ENCODE measurements at regions not wholly inside any gene's neighbourhood (a gene's known extent, or its start where the extent isn't known, plus 50 kb on each side); places are given as distances from the start of the nearest gene placed in this dataset.

GRCh38 chr14:71698673-71699072 is 233.6 kb upstream of the RGS6 start:
- no peak for TF ChIP-seq CTCF (IDR thresholded peaks at IDR 0.05; ENCODE audit: unreplicated experiment)
- H3K9me3 Mint-ChIP-seq (ENCODE audit: unreplicated experiment), result no peaks in the 10 kb centered on the region
- BruUV-seq (replicated peaks), result no TSS peak
- ChIA-PET CTCF (no interaction called here), POLR2A (no interaction called here)
- H3K27ac Mint-ChIP-seq (ENCODE audit: low read depth, unreplicated experiment), result no peak overlapping the region
- intact Hi-C loops (cut with micrococcal nuclease), result no loop called here
- no peak for DNase-seq (ENCODE audit: unreplicated experiment)
- no peaks in the 10 kb centered on the region for H3K27me3 Mint-ChIP-seq (ENCODE audit: insufficient read depth, unreplicated experiment)
- H3K4me1 Mint-ChIP-seq (ENCODE audit: insufficient read depth, unreplicated experiment), result peaks cover 6% of the 10 kb centered on the region
- H3K36me3 Mint-ChIP-seq (ENCODE audit: insufficient read depth, unreplicated experiment), result peaks cover 32% of the 10 kb centered on the region
- H3K4me3 Mint-ChIP-seq (ENCODE audit: unreplicated experiment), result no peak overlapping the region

GRCh38 chr14:71701990-71702389 is 230.2 kb upstream of the RGS6 start:
- ChIA-PET POLR2A (no interaction called here), CTCF (no interaction called here)
- no peak overlapping the region for H3K27ac Mint-ChIP-seq (ENCODE audit: low read depth, unreplicated experiment)
- BruUV-seq (replicated peaks), result no TSS peak
- H3K4me1 Mint-ChIP-seq (ENCODE audit: insufficient read depth, unreplicated experiment), result peaks cover 6% of the 10 kb centered on the region
- H3K27me3 Mint-ChIP-seq (ENCODE audit: insufficient read depth, unreplicated experiment), result no peaks in the 10 kb centered on the region
- H3K9me3 Mint-ChIP-seq (ENCODE audit: unreplicated experiment), result no peaks in the 10 kb centered on the region
- intact Hi-C loops (cut with micrococcal nuclease), result no loop called here
- DNase-seq (ENCODE audit: unreplicated experiment), result no peak
- no peak overlapping the region for H3K4me3 Mint-ChIP-seq (ENCODE audit: unreplicated experiment)
- TF ChIP-seq CTCF (IDR thresholded peaks at IDR 0.05; ENCODE audit: unreplicated experiment), result no peak
- peaks cover 39% of the 10 kb centered on the region for H3K36me3 Mint-ChIP-seq (ENCODE audit: insufficient read depth, unreplicated experiment)

GRCh38 chr14:71702786-71703185 is 229.4 kb upstream of the RGS6 start:
- ChIA-PET POLR2A (interaction anchor here (0.8 to 1.2 kb wide), 2 partner anchors 22 to 183 kb away, joined by 3 read pairs; no protein-coding TSS in a partner anchor), CTCF (interaction anchor here (0.5 kb wide), 1 partner anchor 501 kb away, joined by 3 read pairs; no protein-coding TSS in a partner anchor)
- intact Hi-C loops (cut with micrococcal nuclease), result no loop called here
- no peaks in the 10 kb centered on the region for H3K9me3 Mint-ChIP-seq (ENCODE audit: unreplicated experiment)
- no peak for TF ChIP-seq CTCF (IDR thresholded peaks at IDR 0.05; ENCODE audit: unreplicated experiment)
- peaks cover 39% of the 10 kb centered on the region for H3K36me3 Mint-ChIP-seq (ENCODE audit: insufficient read depth, unreplicated experiment)
- no TSS peak for BruUV-seq (replicated peaks)
- no peak for DNase-seq (ENCODE audit: unreplicated experiment)
- no peaks in the 10 kb centered on the region for H3K27me3 Mint-ChIP-seq (ENCODE audit: insufficient read depth, unreplicated experiment)
- H3K4me1 Mint-ChIP-seq (ENCODE audit: insufficient read depth, unreplicated experiment), result peaks cover 6% of the 10 kb centered on the region
- no peak overlapping the region for H3K4me3 Mint-ChIP-seq (ENCODE audit: unreplicated experiment)
- H3K27ac Mint-ChIP-seq (ENCODE audit: low read depth, unreplicated experiment), result no peak overlapping the region

GRCh38 chr14:71703477-71703876 is 228.8 kb upstream of the RGS6 start:
- Mint-ChIP-seq H3K27ac (ENCODE audit: low read depth, unreplicated experiment) (no peak overlapping the region), H3K9me3 (ENCODE audit: unreplicated experiment) (no peaks in the 10 kb centered on the region), H3K27me3 (ENCODE audit: insufficient read depth, unreplicated experiment) (no peaks in the 10 kb centered on the region), H3K36me3 (ENCODE audit: insufficient read depth, unreplicated experiment) (peaks cover 39% of the 10 kb centered on the region), H3K4me3 (ENCODE audit: unreplicated experiment) (no peak overlapping the region), H3K4me1 (ENCODE audit: insufficient read depth, unreplicated experiment) (peaks cover 6% of the 10 kb centered on the region)
- no TSS peak for BruUV-seq (replicated peaks)
- DNase-seq (ENCODE audit: unreplicated experiment), result no peak
- ChIA-PET POLR2A (interaction anchor here (1.2 kb wide), 1 partner anchor 184 kb away, joined by 3 read pairs; no protein-coding TSS in a partner anchor), CTCF (interaction anchor here (0.5 kb wide), 1 partner anchor 501 kb away, joined by 3 read pairs; no protein-coding TSS in a partner anchor)
- intact Hi-C loops (cut with micrococcal nuclease), result no loop called here
- TF ChIP-seq CTCF (IDR thresholded peaks at IDR 0.05; ENCODE audit: unreplicated experiment), result no peak

All from MCF 10A (cell line).